GM23248 (cell line): ENCODE measurements at regions not wholly inside any gene's neighbourhood (a gene's known extent, or its start where the extent isn't known, plus 50 kb on each side); places are given as distances from the start of the nearest gene placed in this dataset.

Experiments
- DNase-seq: peaks from one replicate; pipeline ENCODE4 v3.0.0-alpha.2; 2015
- H2AFZ ChIP-seq: fragments of 200-600 bp; sonication (generic); 2 replicates; pipeline ENCODE4 v1.6.1; 2016; ENCODE audit warnings: antibody characterized with exemption
- H3F3A ChIP-seq: fragments of 200-600 bp; sonication (generic); 2 replicates; pipeline ENCODE4 v1.6.1; 2016; ENCODE audit warnings: mild to moderate bottlenecking, antibody characterized with exemption, mixed run types; ENCODE audit not compliant: insufficient read depth
- H3K27ac ChIP-seq: fragments of 200-600 bp; sonication (generic); 2 replicates; pipeline ENCODE4 v1.5.1; 2016; ENCODE audit warnings: mild to moderate bottlenecking
- H3K27me3 ChIP-seq: fragments of 200-600 bp; sonication (generic); replicated peaks from 2 replicates; pipeline ENCODE4 v1.6.1; 2016; ENCODE audit warnings: mild to moderate bottlenecking; ENCODE audit not compliant: insufficient read depth
- H3K36me3 ChIP-seq: fragments of 200-600 bp; sonication (generic); 2 replicates; pipeline ENCODE4 v1.6.1; 2016; ENCODE audit warnings: low read depth, mild to moderate bottlenecking
- H3K4me1 ChIP-seq: fragments of 200-600 bp; sonication (generic); 2 replicates; pipeline ENCODE4 v1.6.1; 2016; ENCODE audit warnings: mild to moderate bottlenecking; ENCODE audit not compliant: insufficient read depth
- H3K4me2 ChIP-seq: fragments of 200-600 bp; sonication (generic); one replicate; pipeline ENCODE4 v1.6.1; 2016; ENCODE audit warnings: mild to moderate bottlenecking; ENCODE audit not compliant: unreplicated experiment
- H3K4me3 ChIP-seq: fragments of 200-600 bp; sonication (generic); 2 replicates; pipeline ENCODE4 v1.5.1; 2016; ENCODE audit warnings: mild to moderate bottlenecking
- H3K79me2 ChIP-seq: fragments of 200-600 bp; sonication (generic); 2 replicates; pipeline ENCODE4 v1.6.1; 2016; ENCODE audit warnings: mild to moderate bottlenecking; ENCODE audit not compliant: insufficient read depth
- H3K9ac ChIP-seq: fragments of 200-600 bp; sonication (generic); 2 replicates; pipeline ENCODE4 v1.6.1; 2016; ENCODE audit warnings: mild to moderate bottlenecking
- H3K9me2 ChIP-seq: fragments of 200-600 bp; sonication (generic); 2 replicates; pipeline ENCODE4 v1.6.1; 2016; ENCODE audit warnings: mixed run types, mild to moderate bottlenecking, moderate library complexity; ENCODE audit not compliant: insufficient read depth
- H3K9me3 ChIP-seq: fragments of 200-600 bp; sonication (generic); one replicate; pipeline ENCODE4 v1.6.1; 2017; ENCODE audit warnings: low read depth
- H4K20me1 ChIP-seq: fragments of 200-600 bp; sonication (generic); 2 replicates; pipeline ENCODE4 v1.6.0; 2016; ENCODE audit not compliant: insufficient read depth
- EZH2 ChIP-seq: fragments of 200-600 bp; sonication (generic); IDR thresholded peaks from 2 replicates; pipeline ENCODE4 v1.6.1; 2018; ENCODE audit warnings: antibody characterized with exemption, mild to moderate bottlenecking; ENCODE audit not compliant: insufficient read depth, poor library complexity, severe bottlenecking
- EZH2phosphoT487 ChIP-seq: fragments of 200-600 bp; sonication (generic); IDR thresholded peaks from 2 replicates; pipeline ENCODE4 v1.6.1; 2018; ENCODE audit warnings: antibody characterized with exemption, moderate library complexity, mild to moderate bottlenecking, low read depth; ENCODE audit not compliant: insufficient read depth
- WGBS, 2 experiments: methylation state at CpG; one replicate each; pipeline ENCODE4 v1.1.6; 2015 to 2017; ENCODE audit warnings: low lambda C conversion rate in 2 of 2, low coverage in 1 of 2; ENCODE audit errors: missing lambda C conversion rate in 2 of 2; 5-methylcytosine and 5-hydroxymethylcytosine counted together
- in situ Hi-C: fragments of 300-500 bp; cut with MboI; formaldehyde crosslinking; loops from 2 replicates; pipeline ENCODE4 v1.15.0; 2020

GRCh38 chr1:219538886-219539285 lies 74.0 kb downstream of the ZC3H11B start:
- H3K4me3 ChIP-seq = no peak overlapping the region
- no peak overlapping the region for H3K27ac ChIP-seq
- 92 to 94% methylated on average over 1 of the region's 1 CpG for WGBS, 2 experiments
- H4K20me1 ChIP-seq = no peaks in the 10 kb centered on the region
- no peak overlapping the region for H3K9ac ChIP-seq
- no peaks in the 10 kb centered on the region for H3K36me3 ChIP-seq
- H3F3A ChIP-seq = 0 out of 2 replicates have a peak, but pooled peaks cover 10% of the 10 kb centered on the region
- peaks cover 14% of the 10 kb centered on the region; the same call in 1 of the 2 replicates for H3K4me1 ChIP-seq
- no peaks in the 10 kb centered on the region for H3K79me2 ChIP-seq
- TF ChIP-seq EZH2 = no peak
- no peak for TF ChIP-seq EZH2phosphoT487
- in situ Hi-C loops = no loop called here
- DNase-seq = no peak
- peaks cover 13% of the 10 kb centered on the region for H3K27me3 ChIP-seq
- no peak overlapping the region for H3K4me2 ChIP-seq
- H2AFZ ChIP-seq = no peak overlapping the region
- H3K9me2 ChIP-seq = no peaks in the 10 kb centered on the region
- H3K9me3 ChIP-seq = no peaks in the 10 kb centered on the region

GRCh38 chr1:219537223-219537631 lies 75.7 kb downstream of the ZC3H11B start:
- WGBS, 2 experiments = 94 to 97% methylated on average over 2 of the region's 2 CpGs
- Histone ChIP-seq H3K36me3 (no peaks in the 10 kb centered on the region), H3K4me2 (no peak overlapping the region), H3K79me2 (no peaks in the 10 kb centered on the region), H3K9ac (no peak overlapping the region), H3F3A (no peaks in the 10 kb centered on the region), H3K4me3 (no peak overlapping the region), H3K9me3 (no peaks in the 10 kb centered on the region), H3K27me3 (peaks cover 15% of the 10 kb centered on the region), H3K4me1 (0 out of 2 replicates have a peak, but pooled peaks cover 3% of the 10 kb centered on the region), H3K27ac (no peak overlapping the region), H2AFZ (no peak overlapping the region), H4K20me1 (no peaks in the 10 kb centered on the region), H3K9me2 (no peaks in the 10 kb centered on the region)
- TF ChIP-seq EZH2phosphoT487 (no peak), EZH2 (no peak)
- in situ Hi-C loops = no loop called here
- no peak for DNase-seq

- in situ Hi-C loops = no loop called here
- 87 to 95% methylated on average over 4 of the region's 4 CpGs for WGBS, 2 experiments
Observed at GRCh38 chr1:219536038-219536437, 76.9 kb downstream of the ZC3H11B start.

GRCh38 chr1:219534991-219535390 lies 77.9 kb downstream of the ZC3H11B start:
- H3K27me3 ChIP-seq = peaks cover 23% of the 10 kb centered on the region
- H3K4me3 ChIP-seq = no peak overlapping the region
- WGBS, 2 experiments = 34 to 43% methylated on average over 1 of the region's 1 CpG
- H3K79me2 ChIP-seq = no peaks in the 10 kb centered on the region
- in situ Hi-C loops = no loop called here
- no peak overlapping the region for H3K27ac ChIP-seq
- H4K20me1 ChIP-seq = no peaks in the 10 kb centered on the region
- H3F3A ChIP-seq = no peaks in the 10 kb centered on the region
- no peaks in the 10 kb centered on the region for H3K9me2 ChIP-seq
- DNase-seq = no peak
- TF ChIP-seq EZH2 = no peak
- no peak for TF ChIP-seq EZH2phosphoT487
- H2AFZ ChIP-seq = no peak overlapping the region
- H3K36me3 ChIP-seq = no peaks in the 10 kb centered on the region
- no peak overlapping the region for H3K9ac ChIP-seq
- H3K4me2 ChIP-seq = no peak overlapping the region
- no peaks in the 10 kb centered on the region for H3K9me3 ChIP-seq
- no peaks in the 10 kb centered on the region for H3K4me1 ChIP-seq

More at GRCh38 chr1:219536038-219536437, 76.9 kb downstream of the ZC3H11B start:
- Histone ChIP-seq H3K4me3 (no peak overlapping the region), H3K4me2 (no peak overlapping the region), H3K27me3 (peaks cover 25% of the 10 kb centered on the region), H2AFZ (no peak overlapping the region), H3K9me3 (no peaks in the 10 kb centered on the region), H3K9ac (no peak overlapping the region), H3K27ac (no peak overlapping the region), H3K9me2 (no peaks in the 10 kb centered on the region), H3F3A (no peaks in the 10 kb centered on the region), H4K20me1 (no peaks in the 10 kb centered on the region), H3K36me3 (no peaks in the 10 kb centered on the region), H3K79me2 (no peaks in the 10 kb centered on the region), H3K4me1 (no peaks in the 10 kb centered on the region)
- TF ChIP-seq EZH2 (no peak), EZH2phosphoT487 (no peak)
- no peak for DNase-seq

- Histone ChIP-seq H3F3A (no peaks in the 10 kb centered on the region), H4K20me1 (no peaks in the 10 kb centered on the region), H3K4me2 (no peak overlapping the region), H3K9me2 (no peaks in the 10 kb centered on the region), H3K27me3 (peaks cover 18% of the 10 kb centered on the region), H3K36me3 (no peaks in the 10 kb centered on the region), H2AFZ (no peak overlapping the region), H3K9me3 (no peaks in the 10 kb centered on the region), H3K4me1 (no peaks in the 10 kb centered on the region), H3K79me2 (no peaks in the 10 kb centered on the region), H3K9ac (no peak overlapping the region), H3K4me3 (no peak overlapping the region), H3K27ac (no peak overlapping the region)
- peak; percentile 7 for DNase-seq
- 0% methylated on average over 1 of the region's 1 CpG for WGBS, 2 experiments
- no peak for TF ChIP-seq EZH2phosphoT487
- no peak for TF ChIP-seq EZH2
- in situ Hi-C loops = no loop called here
Observed at GRCh38 chr1:219533280-219533679, 79.6 kb downstream of the ZC3H11B start.
